ENCODE measurements at regions not wholly inside any gene's neighbourhood (a gene's known extent, or its start where the extent isn't known, plus 50 kb on each side); places are given as distances from the start of the nearest gene placed in this dataset.
A peak's percentile ranks its signal among the peaks of the same experiment; 100 is the strongest.

- no peaks in the 10 kb centered on the region for H3K9me3 ChIP-seq
- no peak for TF ChIP-seq POLR2AphosphoS5 (IDR thresholded peaks at IDR 0.05)
- TF ChIP-seq CTCF (IDR thresholded peaks at IDR 0.05), result no peak
- no peak for TF ChIP-seq POLR2A (IDR thresholded peaks at IDR 0.05)
- TF ChIP-seq EP300 (IDR thresholded peaks at IDR 0.05), result no peak
- H3K27ac ChIP-seq, result no peak overlapping the region
- no peaks in the 10 kb centered on the region for H3K36me3 ChIP-seq
- no peak overlapping the region for H3K4me3 ChIP-seq
- H3K4me1 ChIP-seq, result no peaks in the 10 kb centered on the region
- DNase-seq, result no peak
- intact Hi-C loops (cut with DNase I), result no loop called here
- 65 to 72% methylated on average over 5 of the region's 5 CpGs for WGBS, 2 donors
- no peaks in the 10 kb centered on the region for H3K27me3 ChIP-seq
Measured at GRCh38 chr20:11569163-11569562, 348.5 kb upstream of the BTBD3 start.

- H3K4me1 ChIP-seq, result no peaks in the 10 kb centered on the region
- no peak overlapping the region for H3K4me3 ChIP-seq
- TF ChIP-seq POLR2AphosphoS5 (IDR thresholded peaks at IDR 0.05), result no peak
- no peak for TF ChIP-seq EP300 (IDR thresholded peaks at IDR 0.05)
- TF ChIP-seq POLR2A (IDR thresholded peaks at IDR 0.05), result no peak
- TF ChIP-seq CTCF (IDR thresholded peaks at IDR 0.05), result no peak
- no peaks in the 10 kb centered on the region for H3K36me3 ChIP-seq
- no peak overlapping the region for H3K27ac ChIP-seq
- H3K27me3 ChIP-seq, result no peaks in the 10 kb centered on the region
- intact Hi-C loops (cut with DNase I), result no loop called here
- WGBS, 2 donors, result 67 to 81% methylated on average over 4 of the region's 4 CpGs
- no peaks in the 10 kb centered on the region for H3K9me3 ChIP-seq
- no peak for DNase-seq
Measured at GRCh38 chr20:11573507-11573906, 344.2 kb upstream of the BTBD3 start.

- intact Hi-C loops (cut with DNase I), result no loop called here
Measured at GRCh38 chr20:11581271-11581670, 336.4 kb upstream of the BTBD3 start.

GRCh38 chr20:11582060-11582459 is 335.6 kb upstream of the BTBD3 start:
- intact Hi-C loops (cut with DNase I), result no loop called here
- Histone ChIP-seq H3K4me1 (no peaks in the 10 kb centered on the region), H3K36me3 (no peaks in the 10 kb centered on the region), H3K27me3 (no peaks in the 10 kb centered on the region), H3K4me3 (no peak overlapping the region), H3K9me3 (peaks cover 0 to 4% (median 0%) of the 10 kb centered on the region in 4 donors), H3K27ac (no peak overlapping the region)
- no peak for DNase-seq
- WGBS, 2 donors, result 36 to 39% methylated on average over 2 of the region's 2 CpGs
- TF ChIP-seq CTCF (IDR thresholded peaks at IDR 0.05), result no peak
- no peak for TF ChIP-seq POLR2AphosphoS5 (IDR thresholded peaks at IDR 0.05)
- no peak for TF ChIP-seq POLR2A (IDR thresholded peaks at IDR 0.05)
- no peak for TF ChIP-seq EP300 (IDR thresholded peaks at IDR 0.05)

More at GRCh38 chr20:11581271-11581670, 336.4 kb upstream of the BTBD3 start:
- Histone ChIP-seq H3K27me3 (no peaks in the 10 kb centered on the region), H3K36me3 (no peaks in the 10 kb centered on the region), H3K9me3 (peaks cover 0 to 4% (median 0%) of the 10 kb centered on the region in 4 donors), H3K4me3 (no peak overlapping the region), H3K4me1 (no peaks in the 10 kb centered on the region), H3K27ac (no peak overlapping the region)
- DNase-seq, result no peak
- WGBS, 2 donors, result 65 to 70% methylated on average over 2 of the region's 2 CpGs
- TF ChIP-seq POLR2AphosphoS5 (IDR thresholded peaks at IDR 0.05), result no peak
- TF ChIP-seq EP300 (IDR thresholded peaks at IDR 0.05), result no peak
- no peak for TF ChIP-seq CTCF (IDR thresholded peaks at IDR 0.05)
- TF ChIP-seq POLR2A (IDR thresholded peaks at IDR 0.05), result no peak

GRCh38 chr20:11585752-11586352 is 331.8 kb upstream of the BTBD3 start:
- no peaks in the 10 kb centered on the region for H3K9me3 ChIP-seq
- H3K27me3 ChIP-seq, result no peaks in the 10 kb centered on the region
- no peak overlapping the region for H3K4me3 ChIP-seq
- TF ChIP-seq EP300 (IDR thresholded peaks at IDR 0.05) (no peak), CTCF (IDR thresholded peaks at IDR 0.05) (peak in 2 of 4 experiments; percentile 10 to 12)
- no peak for DNase-seq
- no peak overlapping the region for H3K27ac ChIP-seq
- no peaks in the 10 kb centered on the region for H3K4me1 ChIP-seq
- intact Hi-C loops (cut with DNase I), result no loop called here
- no peaks in the 10 kb centered on the region for H3K36me3 ChIP-seq
- WGBS, 2 donors, result 16 to 40% methylated on average over 3 of the region's 3 CpGs

All from sigmoid colon (tissue), 6 donors.